GM23338 (cell line): ENCODE measurements at regions not wholly inside any gene's neighbourhood (a gene's known extent, or its start where the extent isn't known, plus 50 kb on each side); places are given as distances from the start of the nearest gene placed in this dataset.

Experiments
- CREB1 ChIP-seq: fragments of 250-450 bp; sonication (Bioruptor Pico); IDR thresholded peaks from 2 replicates; pipeline ENCODE4 v1.5.0; 2020; ENCODE audit warnings: low read depth, mild to moderate bottlenecking, moderate library complexity
- EZH2 ChIP-seq: fragments of 200-600 bp; sonication (generic); IDR thresholded peaks from one replicate; pipeline ENCODE4 v1.8.0; 2017; ENCODE audit warnings: antibody characterized with exemption, mild to moderate bottlenecking, low read depth; ENCODE audit not compliant: unreplicated experiment
- EZH2phosphoT487 ChIP-seq: fragments of 200-600 bp; sonication (generic); IDR thresholded peaks from one replicate; pipeline ENCODE4 v1.8.1; 2018; ENCODE audit warnings: antibody characterized with exemption; ENCODE audit not compliant: unreplicated experiment
- JUNB ChIP-seq: IDR thresholded peaks from one replicate; pipeline ENCODE4 v1.6.1; 2016; ENCODE audit warnings: antibody characterized with exemption; ENCODE audit not compliant: unreplicated experiment
- NANOG ChIP-seq: IDR thresholded peaks from 2 replicates; pipeline ENCODE4 v1.6.1; 2016; ENCODE audit warnings: antibody characterized with exemption, borderline replicate concordance
- POLR2AphosphoS5 ChIP-seq: IDR thresholded peaks from 2 replicates; pipeline ENCODE4 v1.6.1; 2016; ENCODE audit warnings: antibody characterized with exemption, low read depth
- STAT1 ChIP-seq: IDR thresholded peaks from one replicate; pipeline ENCODE4 v1.6.1; 2016; ENCODE audit warnings: antibody characterized with exemption; ENCODE audit not compliant: unreplicated experiment
- ZNF114 ChIP-seq: fragments of 250-450 bp; sonication (Bioruptor Pico); IDR thresholded peaks from 2 replicates; pipeline ENCODE4 v1.5.0; 2020; ENCODE audit warnings: mild to moderate bottlenecking, moderate library complexity
- TF ChIP-seq, protein P1 (sequence below), 2 experiments: fragments of 200-600 bp in 1 of 2; sonication (generic) in 1 of 2; conservative IDR thresholded peaks; 2 replicates each; pipeline versions ENCODE4 v1.5.1 to v1.6.1; 2016 to 2017; ENCODE audit warnings: antibody characterized with exemption in 2 of 2, low read depth in 2 of 2, mild to moderate bottlenecking in 2 of 2, moderate library complexity in 1 of 2
- TF ChIP-seq, protein P2 (sequence below): IDR thresholded peaks from one replicate; pipeline ENCODE4 v1.6.1; 2018; ENCODE audit warnings: antibody characterized with exemption; ENCODE audit not compliant: unreplicated experiment
- TF ChIP-seq, protein P3 (sequence below): IDR thresholded peaks from 2 replicates; pipeline ENCODE4 v1.6.1; 2016; ENCODE audit warnings: antibody characterized with exemption
- TF ChIP-seq, protein P4 (sequence below): fragments of 250-450 bp; sonication (Bioruptor Pico); IDR thresholded peaks from 2 replicates; pipeline ENCODE4 v1.5.0; 2020; ENCODE audit warnings: mild to moderate bottlenecking, moderate library complexity

DNA sequence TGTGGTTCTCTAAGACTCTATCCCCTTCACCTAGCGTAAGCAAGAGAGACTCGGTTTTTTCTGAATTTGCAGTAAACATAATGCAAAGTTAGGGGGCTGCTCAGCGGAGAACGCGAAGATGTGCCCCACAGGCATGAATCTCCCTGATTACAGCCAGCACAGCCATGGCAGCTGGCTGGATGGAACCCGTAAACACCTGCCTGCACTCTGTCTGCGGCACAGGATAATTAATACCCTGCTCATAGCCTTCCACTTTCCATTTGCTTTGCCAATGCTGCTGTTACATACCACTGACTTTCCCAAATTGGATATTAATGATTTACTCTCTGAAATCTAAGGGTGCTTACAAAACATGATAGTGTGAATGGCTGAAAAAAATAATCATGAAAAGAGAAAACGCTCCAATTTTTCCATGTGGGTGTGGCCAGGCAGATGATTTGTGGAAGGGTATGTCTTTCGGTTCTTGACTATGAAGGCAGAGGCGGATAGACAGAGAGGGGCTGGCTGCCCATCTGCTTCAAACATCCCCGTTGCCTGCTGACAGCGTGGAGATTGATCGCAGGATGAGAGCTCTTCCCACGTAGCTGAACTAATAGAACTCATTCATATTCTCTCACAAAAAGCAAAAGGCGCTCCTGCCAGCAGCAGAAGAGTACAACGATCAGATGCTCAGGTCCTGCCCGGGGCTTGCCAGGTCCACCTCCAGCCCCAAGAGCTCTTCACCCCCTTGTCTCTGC is 193.2 kb upstream of the GHITM start:
- TF ChIP-seq JUNB: no peak
- TF ChIP-seq, protein P1, sequence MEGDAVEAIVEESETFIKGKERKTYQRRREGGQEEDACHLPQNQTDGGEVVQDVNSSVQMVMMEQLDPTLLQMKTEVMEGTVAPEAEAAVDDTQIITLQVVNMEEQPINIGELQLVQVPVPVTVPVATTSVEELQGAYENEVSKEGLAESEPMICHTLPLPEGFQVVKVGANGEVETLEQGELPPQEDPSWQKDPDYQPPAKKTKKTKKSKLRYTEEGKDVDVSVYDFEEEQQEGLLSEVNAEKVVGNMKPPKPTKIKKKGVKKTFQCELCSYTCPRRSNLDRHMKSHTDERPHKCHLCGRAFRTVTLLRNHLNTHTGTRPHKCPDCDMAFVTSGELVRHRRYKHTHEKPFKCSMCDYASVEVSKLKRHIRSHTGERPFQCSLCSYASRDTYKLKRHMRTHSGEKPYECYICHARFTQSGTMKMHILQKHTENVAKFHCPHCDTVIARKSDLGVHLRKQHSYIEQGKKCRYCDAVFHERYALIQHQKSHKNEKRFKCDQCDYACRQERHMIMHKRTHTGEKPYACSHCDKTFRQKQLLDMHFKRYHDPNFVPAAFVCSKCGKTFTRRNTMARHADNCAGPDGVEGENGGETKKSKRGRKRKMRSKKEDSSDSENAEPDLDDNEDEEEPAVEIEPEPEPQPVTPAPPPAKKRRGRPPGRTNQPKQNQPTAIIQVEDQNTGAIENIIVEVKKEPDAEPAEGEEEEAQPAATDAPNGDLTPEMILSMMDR (conservative IDR thresholded peaks at IDR 0.05; ENCODE audit: low read depth in 2 of 2): no peak
- no peak for TF ChIP-seq POLR2AphosphoS5
- no peak for TF ChIP-seq EZH2
- no peak for TF ChIP-seq STAT1
- no peak for TF ChIP-seq EZH2phosphoT487
- TF ChIP-seq, protein P2, sequence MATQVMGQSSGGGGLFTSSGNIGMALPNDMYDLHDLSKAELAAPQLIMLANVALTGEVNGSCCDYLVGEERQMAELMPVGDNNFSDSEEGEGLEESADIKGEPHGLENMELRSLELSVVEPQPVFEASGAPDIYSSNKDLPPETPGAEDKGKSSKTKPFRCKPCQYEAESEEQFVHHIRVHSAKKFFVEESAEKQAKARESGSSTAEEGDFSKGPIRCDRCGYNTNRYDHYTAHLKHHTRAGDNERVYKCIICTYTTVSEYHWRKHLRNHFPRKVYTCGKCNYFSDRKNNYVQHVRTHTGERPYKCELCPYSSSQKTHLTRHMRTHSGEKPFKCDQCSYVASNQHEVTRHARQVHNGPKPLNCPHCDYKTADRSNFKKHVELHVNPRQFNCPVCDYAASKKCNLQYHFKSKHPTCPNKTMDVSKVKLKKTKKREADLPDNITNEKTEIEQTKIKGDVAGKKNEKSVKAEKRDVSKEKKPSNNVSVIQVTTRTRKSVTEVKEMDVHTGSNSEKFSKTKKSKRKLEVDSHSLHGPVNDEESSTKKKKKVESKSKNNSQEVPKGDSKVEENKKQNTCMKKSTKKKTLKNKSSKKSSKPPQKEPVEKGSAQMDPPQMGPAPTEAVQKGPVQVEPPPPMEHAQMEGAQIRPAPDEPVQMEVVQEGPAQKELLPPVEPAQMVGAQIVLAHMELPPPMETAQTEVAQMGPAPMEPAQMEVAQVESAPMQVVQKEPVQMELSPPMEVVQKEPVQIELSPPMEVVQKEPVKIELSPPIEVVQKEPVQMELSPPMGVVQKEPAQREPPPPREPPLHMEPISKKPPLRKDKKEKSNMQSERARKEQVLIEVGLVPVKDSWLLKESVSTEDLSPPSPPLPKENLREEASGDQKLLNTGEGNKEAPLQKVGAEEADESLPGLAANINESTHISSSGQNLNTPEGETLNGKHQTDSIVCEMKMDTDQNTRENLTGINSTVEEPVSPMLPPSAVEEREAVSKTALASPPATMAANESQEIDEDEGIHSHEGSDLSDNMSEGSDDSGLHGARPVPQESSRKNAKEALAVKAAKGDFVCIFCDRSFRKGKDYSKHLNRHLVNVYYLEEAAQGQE: no peak
- no peak for TF ChIP-seq ZNF114 (CRISPR knock-in tag)
- TF ChIP-seq CREB1 (CRISPR knock-in tag): no peak
- TF ChIP-seq, protein P3, sequence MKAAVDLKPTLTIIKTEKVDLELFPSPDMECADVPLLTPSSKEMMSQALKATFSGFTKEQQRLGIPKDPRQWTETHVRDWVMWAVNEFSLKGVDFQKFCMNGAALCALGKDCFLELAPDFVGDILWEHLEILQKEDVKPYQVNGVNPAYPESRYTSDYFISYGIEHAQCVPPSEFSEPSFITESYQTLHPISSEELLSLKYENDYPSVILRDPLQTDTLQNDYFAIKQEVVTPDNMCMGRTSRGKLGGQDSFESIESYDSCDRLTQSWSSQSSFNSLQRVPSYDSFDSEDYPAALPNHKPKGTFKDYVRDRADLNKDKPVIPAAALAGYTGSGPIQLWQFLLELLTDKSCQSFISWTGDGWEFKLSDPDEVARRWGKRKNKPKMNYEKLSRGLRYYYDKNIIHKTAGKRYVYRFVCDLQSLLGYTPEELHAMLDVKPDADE: no peak
- TF ChIP-seq NANOG: no peak
- TF ChIP-seq, protein P4, sequence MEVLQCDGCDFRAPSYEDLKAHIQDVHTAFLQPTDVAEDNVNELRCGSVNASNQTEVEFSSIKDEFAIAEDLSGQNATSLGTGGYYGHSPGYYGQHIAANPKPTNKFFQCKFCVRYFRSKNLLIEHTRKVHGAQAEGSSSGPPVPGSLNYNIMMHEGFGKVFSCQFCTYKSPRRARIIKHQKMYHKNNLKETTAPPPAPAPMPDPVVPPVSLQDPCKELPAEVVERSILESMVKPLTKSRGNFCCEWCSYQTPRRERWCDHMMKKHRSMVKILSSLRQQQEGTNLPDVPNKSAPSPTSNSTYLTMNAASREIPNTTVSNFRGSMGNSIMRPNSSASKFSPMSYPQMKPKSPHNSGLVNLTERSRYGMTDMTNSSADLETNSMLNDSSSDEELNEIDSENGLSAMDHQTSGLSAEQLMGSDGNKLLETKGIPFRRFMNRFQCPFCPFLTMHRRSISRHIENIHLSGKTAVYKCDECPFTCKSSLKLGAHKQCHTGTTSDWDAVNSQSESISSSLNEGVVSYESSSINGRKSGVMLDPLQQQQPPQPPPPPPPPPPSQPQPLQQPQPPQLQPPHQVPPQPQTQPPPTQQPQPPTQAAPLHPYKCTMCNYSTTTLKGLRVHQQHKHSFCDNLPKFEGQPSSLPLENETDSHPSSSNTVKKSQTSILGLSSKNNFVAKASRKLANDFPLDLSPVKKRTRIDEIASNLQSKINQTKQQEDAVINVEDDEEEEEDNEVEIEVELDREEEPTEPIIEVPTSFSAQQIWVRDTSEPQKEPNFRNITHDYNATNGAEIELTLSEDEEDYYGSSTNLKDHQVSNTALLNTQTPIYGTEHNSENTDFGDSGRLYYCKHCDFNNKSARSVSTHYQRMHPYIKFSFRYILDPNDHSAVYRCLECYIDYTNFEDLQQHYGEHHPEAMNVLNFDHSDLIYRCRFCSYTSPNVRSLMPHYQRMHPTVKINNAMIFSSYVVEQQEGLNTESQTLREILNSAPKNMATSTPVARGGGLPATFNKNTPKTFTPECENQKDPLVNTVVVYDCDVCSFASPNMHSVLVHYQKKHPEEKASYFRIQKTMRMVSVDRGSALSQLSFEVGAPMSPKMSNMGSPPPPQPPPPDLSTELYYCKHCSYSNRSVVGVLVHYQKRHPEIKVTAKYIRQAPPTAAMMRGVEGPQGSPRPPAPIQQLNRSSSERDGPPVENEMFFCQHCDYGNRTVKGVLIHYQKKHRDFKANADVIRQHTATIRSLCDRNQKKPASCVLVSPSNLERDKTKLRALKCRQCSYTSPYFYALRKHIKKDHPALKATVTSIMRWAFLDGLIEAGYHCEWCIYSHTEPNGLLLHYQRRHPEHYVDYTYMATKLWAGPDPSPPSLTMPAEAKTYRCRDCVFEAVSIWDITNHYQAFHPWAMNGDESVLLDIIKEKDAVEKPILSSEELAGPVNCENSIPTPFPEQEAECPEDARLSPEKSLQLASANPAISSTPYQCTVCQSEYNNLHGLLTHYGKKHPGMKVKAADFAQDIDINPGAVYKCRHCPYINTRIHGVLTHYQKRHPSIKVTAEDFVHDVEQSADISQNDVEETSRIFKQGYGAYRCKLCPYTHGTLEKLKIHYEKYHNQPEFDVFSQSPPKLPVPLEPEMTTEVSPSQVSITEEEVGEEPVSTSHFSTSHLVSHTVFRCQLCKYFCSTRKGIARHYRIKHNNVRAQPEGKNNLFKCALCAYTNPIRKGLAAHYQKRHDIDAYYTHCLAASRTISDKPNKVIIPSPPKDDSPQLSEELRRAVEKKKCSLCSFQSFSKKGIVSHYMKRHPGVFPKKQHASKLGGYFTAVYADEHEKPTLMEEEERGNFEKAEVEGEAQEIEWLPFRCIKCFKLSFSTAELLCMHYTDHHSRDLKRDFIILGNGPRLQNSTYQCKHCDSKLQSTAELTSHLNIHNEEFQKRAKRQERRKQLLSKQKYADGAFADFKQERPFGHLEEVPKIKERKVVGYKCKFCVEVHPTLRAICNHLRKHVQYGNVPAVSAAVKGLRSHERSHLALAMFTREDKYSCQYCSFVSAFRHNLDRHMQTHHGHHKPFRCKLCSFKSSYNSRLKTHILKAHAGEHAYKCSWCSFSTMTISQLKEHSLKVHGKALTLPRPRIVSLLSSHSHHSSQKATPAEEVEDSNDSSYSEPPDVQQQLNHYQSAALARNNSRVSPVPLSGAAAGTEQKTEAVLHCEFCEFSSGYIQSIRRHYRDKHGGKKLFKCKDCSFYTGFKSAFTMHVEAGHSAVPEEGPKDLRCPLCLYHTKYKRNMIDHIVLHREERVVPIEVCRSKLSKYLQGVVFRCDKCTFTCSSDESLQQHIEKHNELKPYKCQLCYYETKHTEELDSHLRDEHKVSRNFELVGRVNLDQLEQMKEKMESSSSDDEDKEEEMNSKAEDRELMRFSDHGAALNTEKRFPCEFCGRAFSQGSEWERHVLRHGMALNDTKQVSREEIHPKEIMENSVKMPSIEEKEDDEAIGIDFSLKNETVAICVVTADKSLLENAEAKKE: no peak
